ENCODE measurements at regions not wholly inside any gene's neighbourhood (a gene's known extent, or its start where the extent isn't known, plus 50 kb on each side); places are given as distances from the start of the nearest gene placed in this dataset.
"Not testable (repeated sequence)": the region's sequence is repeated elsewhere in the genome, so short reads cannot be mapped to it uniquely, and the experiment has no call there.

DNA sequence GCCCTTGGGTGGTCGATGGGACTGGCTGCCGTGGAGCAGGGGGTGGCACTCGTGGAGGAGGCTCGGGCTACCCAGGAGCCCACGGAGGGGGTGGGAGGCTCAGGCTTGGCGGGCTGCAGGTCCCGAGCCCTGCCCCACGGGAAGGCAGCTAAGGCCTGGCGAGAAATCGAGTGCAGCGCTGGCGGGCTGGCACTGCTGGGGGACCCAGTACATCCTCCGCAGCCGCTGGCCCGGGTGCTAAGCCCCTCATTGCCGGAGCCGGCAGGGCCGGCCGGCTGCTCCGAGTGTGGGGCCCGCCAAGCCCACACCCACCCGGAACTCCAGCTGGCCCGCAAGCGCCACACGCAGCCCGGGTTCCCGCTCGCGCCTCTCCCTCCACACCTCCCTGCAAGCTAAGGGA lies 435.6 kb downstream of the RWDD3 start:
- not testable (repeated sequence) for DNase-seq (ENCODE audit: low spot score)

GRCh38 chr1:95671098-95671497 lies 437.1 kb downstream of the RWDD3 start:
- DNase-seq (ENCODE audit: low spot score) = no peak

GRCh38 chr1:95679262-95679661 lies 445.3 kb downstream of the RWDD3 start:
- no peak for DNase-seq (ENCODE audit: low spot score)

DNA sequence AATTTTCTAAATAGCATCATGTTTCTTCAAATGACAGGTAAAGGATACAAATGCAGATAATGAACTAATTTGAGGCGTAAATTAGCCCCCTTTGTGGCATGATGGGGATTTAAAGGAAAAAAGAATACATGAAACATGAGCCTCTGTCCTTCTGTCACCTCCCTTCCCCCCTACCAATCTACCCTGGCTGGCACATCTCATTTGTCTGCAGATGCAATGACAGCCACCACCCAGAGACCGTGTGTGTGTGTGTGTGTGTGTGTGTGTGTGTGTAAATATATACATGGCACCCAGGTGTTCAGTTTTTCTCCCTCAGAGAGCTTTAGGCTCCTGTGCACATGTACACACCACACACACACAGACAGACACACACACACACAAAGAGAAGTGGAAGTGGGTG lies 451.1 kb downstream of the RWDD3 start:
- no peak for DNase-seq (ENCODE audit: low spot score)

GRCh38 chr1:95686217-95686616 lies 452.2 kb downstream of the RWDD3 start:
- DNase-seq (ENCODE audit: low spot score) = no peak

DNA sequence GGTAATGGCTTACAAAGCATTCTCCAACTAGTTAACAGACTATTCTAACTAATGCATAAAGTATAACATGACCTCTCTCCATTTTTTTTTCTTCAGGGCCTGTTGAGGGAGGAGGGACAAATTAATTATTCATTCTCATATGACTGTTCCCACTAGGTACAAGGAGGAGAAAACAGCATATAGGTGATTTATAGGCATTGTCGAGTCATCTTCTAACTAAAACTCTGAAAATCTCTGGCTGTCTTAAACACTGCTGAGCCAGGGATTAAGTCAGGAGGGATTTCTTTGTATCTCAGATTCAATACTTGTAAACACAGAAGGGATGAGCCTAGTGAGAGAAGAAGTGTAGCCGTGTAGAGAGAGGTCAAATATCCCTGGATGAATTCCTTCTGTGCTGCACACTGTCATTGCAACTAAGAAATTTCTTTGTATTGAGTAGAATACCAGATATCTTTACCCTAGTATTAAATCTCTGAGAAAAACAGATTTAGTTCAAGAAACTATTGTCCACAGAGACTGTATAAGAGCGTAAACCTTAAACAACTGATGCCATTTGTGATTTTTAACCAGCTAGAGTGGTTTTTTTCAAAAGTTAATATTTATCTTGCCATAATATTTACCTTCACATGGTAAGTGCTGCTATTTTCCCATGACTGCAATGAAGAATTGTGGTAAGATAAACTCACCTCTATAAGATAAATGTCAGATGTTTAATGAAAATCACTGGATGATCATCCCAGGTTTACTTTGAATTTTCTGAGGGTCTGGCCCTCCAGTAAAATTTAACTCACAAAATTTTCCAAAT lies 465.3 kb downstream of the RWDD3 start:
- no peak for DNase-seq (ENCODE audit: low spot score)

DNA sequence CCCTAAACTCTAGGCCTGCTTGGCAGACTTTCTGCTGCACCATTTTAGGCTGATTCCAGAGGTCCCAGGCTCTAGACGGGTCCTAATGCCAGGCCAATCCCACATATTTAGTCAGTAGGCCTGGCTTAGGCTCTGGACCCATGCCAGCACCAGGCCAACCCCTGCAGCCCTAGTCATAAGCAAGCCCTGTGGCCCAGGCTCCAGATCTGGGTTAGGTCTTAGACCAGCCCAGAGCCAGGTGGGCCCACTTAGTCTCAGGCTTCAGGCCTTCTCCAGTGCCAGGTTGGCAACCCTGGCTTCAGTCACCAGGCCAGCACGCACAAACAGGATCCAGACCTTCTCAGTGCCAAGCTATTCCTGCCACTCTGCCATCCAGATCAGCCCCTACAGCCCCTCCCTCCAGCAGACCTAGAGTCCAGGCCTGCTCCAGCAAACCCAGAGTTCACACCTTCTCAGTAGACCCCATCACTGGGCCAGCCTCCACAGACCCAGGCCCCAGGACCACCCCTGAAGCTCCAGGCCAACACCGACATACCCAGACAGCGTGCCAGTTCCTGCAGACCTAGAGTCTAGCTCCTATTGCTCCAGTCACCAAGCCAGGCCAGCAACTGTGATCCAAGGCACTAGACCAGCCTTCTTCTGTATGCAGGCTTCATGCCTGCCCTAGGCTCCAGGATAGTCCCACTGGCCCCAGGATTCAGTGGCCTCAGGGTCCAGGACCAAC lies 467.6 kb downstream of the RWDD3 start:
- DNase-seq (ENCODE audit: low spot score) = no peak

- no peak for DNase-seq (ENCODE audit: low spot score)
Measured at GRCh38 chr1:95703046-95703445, 469.0 kb downstream of the RWDD3 start.

- DNase-seq (ENCODE audit: low spot score) = no peak
Measured at GRCh38 chr1:95716097-95716496, 482.1 kb downstream of the RWDD3 start.

DNA sequence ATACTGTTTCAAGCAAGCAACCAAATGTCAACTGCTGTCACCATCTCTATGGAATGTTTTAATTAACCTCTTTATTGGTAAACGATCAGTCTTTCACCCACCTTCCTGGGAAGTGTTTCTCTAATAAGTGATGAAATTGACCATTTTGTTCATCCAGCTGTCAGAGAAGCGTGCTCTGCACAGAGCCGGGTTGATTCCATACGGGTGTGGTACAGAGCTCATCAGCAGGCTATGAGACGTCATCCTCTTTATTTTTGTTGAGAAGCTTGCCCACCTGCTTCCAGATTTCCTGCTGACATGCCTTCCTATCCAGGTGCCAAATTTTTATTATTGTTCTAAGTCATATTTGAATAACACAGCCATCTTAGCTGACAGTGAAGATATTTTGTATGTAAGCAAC lies 482.5 kb downstream of the RWDD3 start:
- no peak for DNase-seq (ENCODE audit: low spot score)

DNA sequence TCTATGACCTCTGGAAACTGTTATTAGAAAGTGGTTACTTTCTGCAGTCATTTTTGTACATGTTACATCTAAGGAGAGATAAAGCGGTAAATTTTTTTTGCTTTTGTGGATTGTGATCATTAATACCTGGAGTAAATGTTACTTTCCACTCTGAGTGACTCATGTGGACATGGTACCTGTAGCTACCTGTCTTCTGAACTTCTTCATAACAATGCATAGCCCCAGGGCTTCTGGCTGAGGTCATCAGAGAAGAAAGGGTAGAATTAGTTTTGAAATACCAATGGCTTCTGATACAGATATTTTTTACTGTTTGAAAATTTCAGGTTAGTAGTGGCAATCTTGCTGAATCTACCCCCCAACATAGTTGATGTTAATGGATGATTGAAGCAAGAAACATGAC lies 489.3 kb downstream of the RWDD3 start:
- no peak for DNase-seq (ENCODE audit: low spot score)

DNA sequence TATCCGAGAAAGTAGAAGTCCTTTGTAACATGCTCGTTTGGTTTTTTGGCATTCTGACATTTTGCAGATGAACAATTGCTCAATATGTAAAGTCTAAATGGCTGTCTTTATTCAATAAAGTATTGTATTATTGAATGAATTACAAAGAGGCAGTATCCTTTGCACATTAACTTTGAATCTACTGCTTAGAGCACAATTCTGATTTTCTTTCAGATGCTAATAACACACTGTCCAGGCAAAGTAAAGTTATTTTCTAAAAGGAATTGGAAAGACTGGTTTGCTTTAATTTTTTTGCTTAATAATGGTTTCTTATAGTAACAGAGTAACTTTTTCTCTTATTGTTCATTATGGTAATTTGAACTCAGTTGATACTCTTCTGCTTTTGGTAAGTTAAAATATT lies 494.8 kb downstream of the RWDD3 start:
- DNase-seq (ENCODE audit: low spot score) = no peak

DNA sequence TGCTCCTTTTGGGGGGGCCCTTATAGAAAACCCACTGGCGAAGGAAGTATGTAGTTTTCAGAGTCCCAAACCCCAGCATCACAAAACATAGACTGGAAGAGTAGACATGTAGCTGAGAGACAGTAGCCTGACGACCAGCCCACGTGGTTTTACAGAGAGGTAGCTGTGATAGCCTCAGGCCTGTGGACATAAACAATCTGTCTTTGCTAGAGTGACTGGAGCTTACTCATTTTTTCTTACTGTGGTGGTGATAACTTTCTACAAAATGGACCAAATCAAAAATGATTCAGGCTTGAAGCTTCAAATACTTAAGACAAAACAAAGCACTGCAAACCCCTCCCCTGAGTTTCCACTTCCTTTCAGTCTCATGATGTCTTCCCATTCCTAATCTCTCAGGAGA lies 497.0 kb downstream of the RWDD3 start:
- DNase-seq (ENCODE audit: low spot score) = no peak

- DNase-seq (ENCODE audit: low spot score) = no peak
Measured at GRCh38 chr1:95731466-95731865, 497.5 kb downstream of the RWDD3 start.

- no peak for DNase-seq (ENCODE audit: low spot score)
Measured at GRCh38 chr1:95733031-95733430, 499.0 kb downstream of the RWDD3 start.

- no peak for DNase-seq (ENCODE audit: low spot score)
Measured at GRCh38 chr1:95733671-95734070, 499.7 kb downstream of the RWDD3 start.

DNA sequence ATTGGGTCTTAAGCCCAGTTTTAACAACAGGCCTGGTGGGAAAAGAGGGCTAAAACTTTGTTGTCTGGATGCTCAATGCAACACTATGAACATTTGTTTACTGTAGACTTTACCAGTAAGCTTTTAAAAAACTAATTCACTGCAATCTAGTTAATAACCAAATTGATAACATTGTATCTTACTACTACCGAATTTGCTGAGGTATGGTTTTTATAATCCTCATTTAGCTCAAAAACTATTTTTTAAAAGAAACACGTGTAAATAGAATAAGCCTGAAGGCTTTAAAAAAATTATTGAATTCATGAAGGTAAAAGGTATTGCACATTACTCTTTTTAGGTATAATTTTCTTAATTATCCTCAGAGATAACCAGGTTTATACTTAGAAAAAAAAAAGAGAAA lies 500.6 kb downstream of the RWDD3 start:
- no peak for DNase-seq (ENCODE audit: low spot score)

DNA sequence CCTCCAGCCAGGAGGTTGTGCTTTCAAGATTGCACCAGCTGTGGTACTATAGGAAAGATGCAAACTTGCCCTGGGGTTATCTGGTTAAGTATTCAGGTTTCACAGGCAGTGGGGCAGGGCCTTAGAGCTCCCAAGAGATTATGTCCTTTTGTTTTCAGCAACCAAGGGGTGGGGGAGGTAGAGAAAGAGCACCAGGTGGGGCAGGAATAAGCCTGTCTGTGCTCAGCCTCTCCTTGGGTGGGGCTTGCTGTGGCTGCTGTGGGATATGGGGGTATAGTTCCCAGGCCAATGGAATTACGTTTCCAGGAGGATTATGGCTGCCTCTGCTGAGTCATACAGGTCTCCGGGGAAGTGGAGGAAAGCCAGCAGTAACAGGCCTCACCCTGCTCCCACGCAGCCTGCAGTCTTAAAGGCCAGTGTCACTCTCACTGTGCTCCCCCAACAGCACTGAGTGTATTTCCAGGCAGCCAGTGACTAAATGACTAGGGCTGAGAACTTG lies 508.6 kb downstream of the RWDD3 start:
- DNase-seq (ENCODE audit: low spot score) = peak; percentile 40

DNA sequence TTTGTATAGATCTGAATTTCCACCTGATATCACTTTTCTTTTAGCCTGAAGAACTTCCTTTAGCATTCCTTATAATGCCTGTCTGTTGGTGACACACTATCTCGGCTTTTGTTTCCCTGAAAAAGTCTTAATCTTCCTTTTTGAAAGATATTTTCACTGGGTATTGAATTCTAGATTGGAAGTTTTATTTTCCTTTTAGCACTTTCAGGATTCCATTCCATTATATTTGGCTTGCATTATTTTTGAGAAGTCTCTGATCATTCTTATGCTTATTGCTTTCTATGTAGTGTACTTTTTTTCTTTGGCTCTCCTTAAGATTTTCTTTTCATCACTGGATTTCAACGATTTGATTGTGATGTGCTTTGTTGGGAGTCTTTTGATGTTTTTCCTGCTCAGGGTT lies 510.7 kb downstream of the RWDD3 start:
- DNase-seq (ENCODE audit: low spot score) = no peak

DNA sequence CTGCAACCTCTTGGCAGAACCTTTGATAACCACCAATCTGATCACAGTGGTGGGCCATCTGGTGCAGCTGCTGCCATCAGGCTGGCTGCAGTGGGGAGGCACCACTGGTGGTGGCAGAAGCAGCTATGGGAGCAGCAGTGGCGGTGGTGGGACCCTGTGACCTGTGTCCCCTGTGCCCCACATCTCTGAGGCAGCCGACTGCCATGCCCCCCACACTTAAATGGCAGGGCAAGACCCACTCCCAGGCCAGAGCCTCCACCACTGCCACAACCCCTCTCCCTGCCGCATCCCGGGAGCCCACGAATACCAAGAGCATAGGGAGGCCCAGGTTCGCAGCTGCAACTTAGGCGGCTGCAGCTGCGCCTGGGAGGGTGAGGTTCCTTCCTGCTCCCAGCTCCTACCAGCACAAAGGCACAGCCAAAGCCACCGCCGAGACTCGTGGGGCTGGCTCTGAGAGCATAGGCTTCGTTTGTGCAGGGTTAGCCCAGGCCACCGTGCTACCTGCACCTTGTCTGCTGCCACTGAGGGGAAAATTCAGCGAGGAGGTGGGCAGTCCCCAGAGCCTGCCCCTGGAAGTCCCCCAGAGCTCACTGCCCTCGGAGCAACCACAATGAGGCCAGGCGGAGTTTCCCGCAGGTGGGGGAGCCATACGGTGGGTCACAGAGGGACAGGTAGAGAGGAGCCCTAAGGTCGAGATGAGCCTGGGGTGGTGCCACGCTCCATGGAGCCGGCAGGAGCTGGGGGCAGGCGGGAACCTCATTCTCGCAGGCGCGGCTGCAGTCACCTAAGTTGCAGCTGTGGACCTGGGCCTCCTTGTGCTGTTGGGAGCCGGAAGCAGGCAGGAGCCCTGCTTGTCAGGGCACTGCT lies 518.7 kb downstream of the RWDD3 start:
- DNase-seq (ENCODE audit: low spot score) = no peak

DNA sequence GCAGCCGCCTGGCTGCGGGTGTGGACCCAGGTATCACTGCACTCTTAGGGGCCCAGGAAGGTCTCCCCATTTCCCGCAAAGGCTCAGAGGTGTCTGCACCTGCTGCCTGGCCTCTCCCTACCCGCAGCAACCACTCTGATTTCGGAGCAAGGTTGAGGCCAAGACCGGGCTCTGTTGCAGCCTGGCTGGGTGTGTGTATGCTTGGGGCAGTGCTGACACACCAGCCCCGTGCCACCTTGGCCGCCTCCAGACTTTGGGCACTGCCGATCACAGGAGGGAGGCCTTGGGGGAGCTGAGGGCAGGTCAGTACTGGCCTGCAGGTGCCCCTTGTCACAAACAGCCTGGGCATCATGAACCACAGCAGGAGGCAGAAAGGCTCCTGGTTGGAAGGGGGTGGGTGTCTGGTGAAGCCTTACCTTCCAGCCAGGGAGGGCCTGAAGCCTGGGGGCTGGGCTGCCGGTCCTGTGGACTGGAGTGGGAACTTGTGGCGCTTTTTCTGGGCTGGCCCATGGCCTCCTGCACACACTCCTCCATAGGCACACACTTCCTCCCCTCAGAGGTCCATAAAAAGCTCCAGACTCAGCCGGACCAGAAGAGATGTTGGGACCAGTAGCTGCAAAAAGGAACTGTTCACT lies 519.5 kb downstream of the RWDD3 start:
- no peak for DNase-seq (ENCODE audit: low spot score)

GRCh38 chr1:95754412-95754811 lies 520.4 kb downstream of the RWDD3 start:
- no peak for DNase-seq (ENCODE audit: low spot score)

All from A172 (cell line).